GM12872 (cell line): ENCODE measurements at regions not wholly inside any gene's neighbourhood (a gene's known extent, or its start where the extent isn't known, plus 50 kb on each side); places are given as distances from the start of the nearest gene placed in this dataset.

ENCODE experiments used
- TF ChIP-seq, protein P1 (sequence below): IDR thresholded peaks from 3 replicates; pipeline ENCODE4 v1.5.1; 2011; ENCODE audit warnings: low read depth, mild to moderate bottlenecking, low read length, moderate library complexity; ENCODE audit not compliant: insufficient read depth

DNA sequence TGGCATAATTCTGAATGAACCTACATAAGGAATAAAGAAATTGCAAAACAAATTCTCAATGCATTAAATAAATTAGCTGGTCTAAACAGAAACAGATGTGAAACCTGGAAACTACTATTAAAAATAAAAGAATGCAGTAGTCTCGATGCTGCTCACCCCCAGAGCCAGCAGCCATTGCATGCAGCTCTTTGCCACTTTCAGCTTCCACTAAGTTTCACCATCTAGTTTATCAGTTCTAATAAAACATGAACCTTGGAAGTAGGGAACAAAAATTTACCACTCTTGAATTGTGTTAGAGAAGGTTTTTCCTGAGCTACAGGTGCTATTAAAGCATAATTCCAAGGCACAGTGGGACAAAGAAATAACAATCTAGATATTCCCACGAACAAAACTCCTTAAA lies 239.4 kb upstream of the HSFY2 start:
- TF ChIP-seq, protein P1, sequence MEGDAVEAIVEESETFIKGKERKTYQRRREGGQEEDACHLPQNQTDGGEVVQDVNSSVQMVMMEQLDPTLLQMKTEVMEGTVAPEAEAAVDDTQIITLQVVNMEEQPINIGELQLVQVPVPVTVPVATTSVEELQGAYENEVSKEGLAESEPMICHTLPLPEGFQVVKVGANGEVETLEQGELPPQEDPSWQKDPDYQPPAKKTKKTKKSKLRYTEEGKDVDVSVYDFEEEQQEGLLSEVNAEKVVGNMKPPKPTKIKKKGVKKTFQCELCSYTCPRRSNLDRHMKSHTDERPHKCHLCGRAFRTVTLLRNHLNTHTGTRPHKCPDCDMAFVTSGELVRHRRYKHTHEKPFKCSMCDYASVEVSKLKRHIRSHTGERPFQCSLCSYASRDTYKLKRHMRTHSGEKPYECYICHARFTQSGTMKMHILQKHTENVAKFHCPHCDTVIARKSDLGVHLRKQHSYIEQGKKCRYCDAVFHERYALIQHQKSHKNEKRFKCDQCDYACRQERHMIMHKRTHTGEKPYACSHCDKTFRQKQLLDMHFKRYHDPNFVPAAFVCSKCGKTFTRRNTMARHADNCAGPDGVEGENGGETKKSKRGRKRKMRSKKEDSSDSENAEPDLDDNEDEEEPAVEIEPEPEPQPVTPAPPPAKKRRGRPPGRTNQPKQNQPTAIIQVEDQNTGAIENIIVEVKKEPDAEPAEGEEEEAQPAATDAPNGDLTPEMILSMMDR, result no peak

DNA sequence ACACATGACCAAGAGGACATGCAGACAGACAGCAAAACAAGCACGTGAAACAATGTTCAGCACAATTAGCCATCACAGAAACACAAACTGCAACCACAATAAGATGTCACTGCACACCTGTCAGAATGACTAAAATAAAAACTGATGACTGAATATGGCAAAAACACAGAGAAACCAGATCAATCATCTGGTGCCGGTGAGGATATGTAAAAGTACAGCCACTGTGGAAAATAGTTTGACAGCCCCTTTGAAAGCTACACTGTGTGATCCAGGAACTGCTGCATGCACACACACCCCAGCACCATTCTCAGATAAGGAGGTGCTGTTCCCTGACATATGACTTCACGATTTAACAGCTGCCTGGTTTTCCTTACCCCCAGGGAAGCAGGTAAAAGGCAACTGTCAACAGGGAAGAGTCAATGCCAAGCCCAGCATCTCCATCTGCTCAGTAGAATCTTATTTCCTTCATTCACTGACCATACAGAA lies 238.1 kb upstream of the HSFY2 start:
- TF ChIP-seq, protein P1, result no peak

DNA sequence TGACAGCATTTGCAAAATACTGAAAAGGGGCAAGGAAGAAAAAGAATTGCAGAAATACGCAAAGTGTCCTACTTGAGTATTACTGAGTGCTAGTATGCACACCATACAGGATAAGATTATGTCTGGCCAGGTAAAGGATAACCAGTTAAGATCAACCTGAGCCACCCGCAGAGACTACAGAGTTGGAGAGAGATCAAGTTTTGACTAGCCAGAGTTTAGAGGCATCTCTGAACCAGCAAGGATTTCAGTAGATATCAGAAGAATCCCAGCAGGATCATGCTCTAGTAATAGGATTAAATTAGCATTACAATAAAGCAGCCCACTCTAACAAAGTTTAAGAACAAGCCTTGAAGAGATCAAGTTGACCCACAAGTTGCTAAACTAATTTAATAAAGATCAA lies 232.7 kb upstream of the HSFY2 start:
- TF ChIP-seq, protein P1, result no peak

DNA sequence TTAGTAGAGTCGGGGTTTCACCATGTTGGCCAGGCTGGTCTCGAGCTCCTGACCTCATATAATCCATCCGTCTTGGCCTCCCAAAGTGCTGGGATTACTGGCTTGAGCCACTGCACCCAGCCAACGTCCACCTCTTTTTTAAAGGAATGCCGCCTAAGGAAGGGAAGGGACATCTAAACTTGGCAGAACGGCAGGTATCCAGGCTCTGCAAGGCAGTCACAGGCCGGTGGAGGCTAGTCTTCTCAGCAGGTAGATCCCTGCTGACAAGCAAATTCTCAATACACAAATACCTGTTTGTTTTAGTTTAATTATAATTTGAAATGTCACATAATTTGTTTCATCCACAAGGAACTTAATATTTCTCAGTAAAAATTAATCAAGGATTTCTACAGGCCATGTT lies 232.0 kb upstream of the HSFY2 start:
- TF ChIP-seq, protein P1, result no peak

DNA sequence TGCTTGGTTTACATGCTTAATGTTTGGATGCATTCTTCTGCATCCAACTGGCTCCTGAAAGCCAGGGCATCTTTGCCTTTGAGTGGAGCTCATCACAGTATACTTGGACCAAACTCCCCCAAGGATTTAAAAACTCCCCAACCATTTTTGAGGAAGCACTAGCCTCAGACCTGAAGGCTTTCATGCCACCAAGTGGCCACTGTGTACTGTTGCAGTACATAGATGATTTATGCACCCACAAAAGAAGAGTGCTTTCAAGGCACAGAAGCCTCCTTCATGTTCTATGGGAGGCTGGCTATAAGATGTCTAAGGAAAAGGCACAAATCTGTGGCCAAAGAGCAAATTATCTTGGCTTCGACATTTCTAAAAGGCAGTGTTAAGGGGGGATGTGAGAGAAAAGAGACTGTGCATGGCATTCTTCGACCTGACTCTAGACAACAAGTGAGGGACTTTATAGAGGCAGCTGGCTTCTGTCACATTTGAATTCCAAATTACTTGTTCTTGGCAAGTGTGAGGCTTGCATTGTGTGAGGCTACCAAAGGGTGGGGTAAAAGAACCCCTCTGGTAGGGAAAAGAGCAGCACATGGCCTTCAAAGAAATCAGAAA lies 224.2 kb upstream of the HSFY2 start:
- TF ChIP-seq, protein P1, result no peak

DNA sequence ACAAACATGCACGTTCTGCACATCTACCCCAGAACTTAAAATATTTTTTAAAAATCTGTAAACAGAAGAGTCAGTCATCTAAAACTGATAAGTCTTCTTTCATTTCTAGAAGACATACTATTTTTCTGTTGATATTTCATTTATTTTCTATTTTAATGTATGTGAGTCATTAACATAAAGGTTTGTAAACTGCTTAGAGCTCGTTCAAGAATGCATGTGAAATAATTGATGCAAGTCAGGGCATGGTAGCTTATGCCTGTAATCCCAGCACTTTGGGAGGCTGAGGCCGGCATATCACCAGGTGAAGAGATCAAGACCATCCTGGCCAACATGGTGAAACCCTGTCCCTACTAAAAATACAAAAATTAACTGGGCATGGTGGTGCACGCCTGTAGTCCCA lies 219.9 kb upstream of the HSFY2 start:
- TF ChIP-seq, protein P1, result no peak

DNA sequence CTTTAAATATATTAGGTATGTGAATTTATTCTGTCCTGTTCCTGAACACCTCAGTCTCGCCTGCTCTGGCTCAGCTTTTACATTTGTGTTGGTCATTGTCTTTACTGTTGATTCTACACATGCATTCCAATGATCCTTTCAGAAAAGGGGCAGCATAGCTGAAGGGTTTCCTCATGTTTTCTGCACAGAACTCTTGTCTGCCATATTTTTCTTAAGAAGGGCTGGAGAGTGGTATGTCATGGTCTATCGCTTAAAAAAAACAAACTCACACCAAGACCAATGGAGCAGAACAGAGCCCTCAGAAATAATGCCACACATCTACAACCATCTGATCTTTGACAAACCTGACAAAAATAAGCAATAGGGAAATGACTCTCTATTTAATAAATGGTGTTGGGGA lies 215.8 kb upstream of the HSFY2 start:
- TF ChIP-seq, protein P1, result no peak
